GM12878 (cell line): ENCODE measurements at regions not wholly inside any gene's neighbourhood (a gene's known extent, or its start where the extent isn't known, plus 50 kb on each side); places are given as distances from the start of the nearest gene placed in this dataset.

Experiments used
- ATAC-seq: fragments of 200-7000 bp; cut with Tn5 transposase; 3 replicates; pipeline ENCODE4 v1.9.1; 2020; ENCODE audit warnings: mild to moderate bottlenecking, moderate library complexity
- BruUV-seq: library from RNA; stranded (reverse); fragments of 400-500 nt; replicated peaks from 2 replicates; lab custom pipeline; 2021; lab: Mats Ljungman, UMichigan
- CTCF ChIA-PET: fragments of 300-600 bp; sonication (Branson Sonifier 250); formaldehyde crosslinking; extraction: SDS; loops from one replicate; lab custom pipeline; 2021; ENCODE audit warnings: inconsistent platforms; lab: Yijun Ruan, JAX
- POLR2A ChIA-PET: fragments of 350-600 bp; formaldehyde crosslinking; extraction: SDS; loops from one replicate; lab custom pipeline; 2021; ENCODE audit warnings: inconsistent platforms; lab: Charles Lee
- RAD21 ChIA-PET: fragments of 300-600 bp; sonication (Branson Sonifier 250); formaldehyde crosslinking; loops from one replicate; lab custom pipeline; 2023; ENCODE audit warnings: antibody characterized with exemption; ENCODE audit not compliant: unreplicated experiment; lab: Charles Lee
- SMC1A ChIA-PET: fragments of 300-600 bp; sonication (Branson Sonifier 250); formaldehyde crosslinking; loops from one replicate; lab custom pipeline; 2023; ENCODE audit not compliant: unreplicated experiment, uncharacterized antibody; lab: Charles Lee
- DNase-seq: peaks from one replicate; pipeline ENCODE4 v3.0.0-alpha.2; 2011; ENCODE audit warnings: low read depth, low spot score
- FAIRE-seq: peaks from 3 replicates; lab custom pipeline; 2011; peaks lifted over from hg19 to GRCh38; lab: Jason Lieb, UNC
- H2AFZ ChIP-seq: 2 replicates; pipeline ENCODE4 v1.6.0; 2011; ENCODE audit warnings: low read depth, low read length, control low read depth; ENCODE audit not compliant: control insufficient read depth
- H3K27ac ChIP-seq: 2 replicates; pipeline ENCODE4 v1.5.1; 2011; ENCODE audit warnings: control low read depth; ENCODE audit not compliant: control insufficient read depth, insufficient read depth
- H3K27me3 ChIP-seq, 2 experiments: replicated peaks in 1 of 2; 2 replicates each; pipeline versions ENCODE4 v1.6.0 to v1.6.1; 2011; ENCODE audit warnings: low read length in 1 of 2; ENCODE audit not compliant: control insufficient read depth in 2 of 2, insufficient read depth in 2 of 2
- H3K36me3 ChIP-seq, 2 experiments: 2 replicates each; pipeline ENCODE4 v1.5.1; 2011; ENCODE audit warnings: low read length in 1 of 2; ENCODE audit not compliant: control insufficient read depth in 2 of 2, insufficient read depth in 2 of 2
- H3K4me1 ChIP-seq: 2 replicates; pipeline ENCODE4 v1.6.1; 2011; ENCODE audit warnings: mild to moderate bottlenecking, low read length, moderate library complexity, mixed read lengths; ENCODE audit not compliant: control insufficient read depth, insufficient read depth
- H3K4me2 ChIP-seq: 2 replicates; pipeline ENCODE4 v1.6.0; 2011; ENCODE audit warnings: control low read depth; ENCODE audit not compliant: control insufficient read depth, insufficient read depth
- H3K4me3 ChIP-seq: fragments of 200-600 bp; sonication (generic); 2 replicates; pipeline ENCODE4 v1.5.1; 2016
- H3K79me2 ChIP-seq: 2 replicates; pipeline ENCODE4 v1.6.0; 2011; ENCODE audit warnings: low read length; ENCODE audit not compliant: control insufficient read depth, insufficient read depth
- H3K9ac ChIP-seq: 2 replicates; pipeline ENCODE4 v1.8.0; 2011; ENCODE audit warnings: low read length, control low read depth, mixed read lengths; ENCODE audit not compliant: control insufficient read depth, insufficient read depth
- H3K9me3 ChIP-seq: replicated peaks from 3 replicates; pipeline ENCODE4 v1.5.1; 2011; ENCODE audit warnings: mild to moderate bottlenecking, low read length; ENCODE audit not compliant: control insufficient read depth, insufficient read depth
- H4K20me1 ChIP-seq: 2 replicates; pipeline ENCODE4 v1.6.0; 2011; ENCODE audit not compliant: control insufficient read depth, insufficient read depth
- BMI1 ChIP-seq: fragments of 450-650 bp; IDR thresholded peaks from 2 replicates; pipeline ENCODE4 v1.6.1; 2016; ENCODE audit warnings: mild to moderate bottlenecking, moderate library complexity, borderline replicate concordance
- CBX5 ChIP-seq: sonication (generic); IDR thresholded peaks from 2 replicates; pipeline ENCODE4 v1.6.1; 2016; ENCODE audit warnings: low read depth, moderate library complexity, mild to moderate bottlenecking, inconsistent platforms
- CHD4 ChIP-seq: fragments of 200-600 bp; sonication (generic); IDR thresholded peaks from 2 replicates; pipeline ENCODE4 v1.6.1; 2016; ENCODE audit warnings: mild to moderate bottlenecking
- CREM ChIP-seq: IDR thresholded peaks from 2 replicates; pipeline ENCODE4 v1.6.1; 2014; ENCODE audit warnings: antibody characterized with exemption, low read depth
- DPF2 ChIP-seq: fragments of 450-650 bp; IDR thresholded peaks from 2 replicates; pipeline ENCODE4 v1.6.1; 2017; ENCODE audit warnings: mild to moderate bottlenecking
- FOXK2 ChIP-seq: fragments of 450-650 bp; IDR thresholded peaks from 2 replicates; pipeline ENCODE4 v1.6.1; 2017; ENCODE audit warnings: mild to moderate bottlenecking, moderate library complexity
- GATAD2B ChIP-seq: fragments of 450-650 bp; conservative IDR thresholded peaks from 2 replicates; pipeline ENCODE4 v1.6.1; 2017; ENCODE audit warnings: low read depth, mild to moderate bottlenecking, moderate library complexity
- JUNB ChIP-seq: IDR thresholded peaks from 2 replicates; pipeline ENCODE4 v1.6.1; 2016; ENCODE audit warnings: antibody characterized with exemption, mild to moderate bottlenecking
- NFYB ChIP-seq: IDR thresholded peaks from 2 replicates; pipeline ENCODE4 v1.6.1; 2011; ENCODE audit warnings: low read depth, mild to moderate bottlenecking, low read length, improper control_type of control experiment, moderate library complexity; ENCODE audit not compliant: insufficient read depth
- NR2F1 ChIP-seq: fragments of 450-650 bp; conservative IDR thresholded peaks from 2 replicates; pipeline ENCODE4 v1.6.1; 2017; ENCODE audit warnings: mild to moderate bottlenecking
- PML ChIP-seq: IDR thresholded peaks from 2 replicates; pipeline ENCODE4 v1.6.1; 2012; ENCODE audit warnings: low read length, inconsistent platforms
- RB1 ChIP-seq: fragments of 450-650 bp; formaldehyde crosslinking; IDR thresholded peaks from 2 replicates; pipeline ENCODE4 v1.6.1; 2017; ENCODE audit warnings: mild to moderate bottlenecking, borderline replicate concordance
- RFX5 ChIP-seq: IDR thresholded peaks from 2 replicates; pipeline ENCODE4 v1.6.1; 2011; ENCODE audit warnings: low read depth, low read length, improper control_type of control experiment
- RUNX3 ChIP-seq: IDR thresholded peaks from 2 replicates; pipeline ENCODE4 v1.6.1; 2012; ENCODE audit warnings: low read length, inconsistent platforms
- SMARCA5 ChIP-seq: fragments of 450-650 bp; IDR thresholded peaks from 2 replicates; pipeline ENCODE4 v1.6.1; 2017; ENCODE audit warnings: mild to moderate bottlenecking
- SPI1 ChIP-seq: IDR thresholded peaks from 2 replicates; pipeline ENCODE4 v1.6.1; 2011; ENCODE audit warnings: low read depth, mild to moderate bottlenecking, low read length, moderate library complexity, borderline replicate concordance; ENCODE audit not compliant: insufficient read depth
- STAT1 ChIP-seq: fragments of 450-650 bp; conservative IDR thresholded peaks from 2 replicates; pipeline ENCODE4 v1.6.1; 2014; ENCODE audit warnings: antibody characterized with exemption, mild to moderate bottlenecking
- TARDBP ChIP-seq: IDR thresholded peaks from 2 replicates; pipeline ENCODE4 v1.6.1; 2016; ENCODE audit warnings: borderline replicate concordance
- WGBS: methylation state at CpG from one replicate; pipeline ENCODE4 v1.1.6; 2016; ENCODE audit warnings: low lambda C conversion rate; ENCODE audit not compliant: insufficient replicate concordance, insufficient coverage; ENCODE audit errors: missing lambda C conversion rate; 5-methylcytosine and 5-hydroxymethylcytosine counted together
- in situ Hi-C: fragments of 300-500 bp; cut with MboI; formaldehyde crosslinking; loops from 9 replicates; pipeline ENCODE4 v1.14.3; 2018; ENCODE audit warnings: mixed read lengths
- intact Hi-C: fragments of 100-400 bp; cut with micrococcal nuclease; formaldehyde crosslinking; loops from one replicate; pipeline ENCODE4 v1.14.2; 2022; ENCODE audit not compliant: unreplicated experiment
- TF ChIP-seq, protein P1 (sequence below): fragments of 450-650 bp; IDR thresholded peaks from 2 replicates; pipeline ENCODE4 v1.6.1; 2017; ENCODE audit warnings: mild to moderate bottlenecking, low read depth, inconsistent platforms; ENCODE audit not compliant: poor library complexity, severe bottlenecking
- TF ChIP-seq, protein P2 (sequence below): fragments of 450-650 bp; IDR thresholded peaks from 2 replicates; pipeline ENCODE4 v1.6.1; 2016; ENCODE audit warnings: mild to moderate bottlenecking
- TF ChIP-seq, protein P3 (sequence below): IDR thresholded peaks from 2 replicates; pipeline ENCODE4 v1.6.1; 2011; ENCODE audit warnings: borderline replicate concordance, low read depth, mild to moderate bottlenecking, moderate library complexity, mixed read lengths, low read length; ENCODE audit not compliant: insufficient read depth; ENCODE audit errors: extremely low read length

DNA sequence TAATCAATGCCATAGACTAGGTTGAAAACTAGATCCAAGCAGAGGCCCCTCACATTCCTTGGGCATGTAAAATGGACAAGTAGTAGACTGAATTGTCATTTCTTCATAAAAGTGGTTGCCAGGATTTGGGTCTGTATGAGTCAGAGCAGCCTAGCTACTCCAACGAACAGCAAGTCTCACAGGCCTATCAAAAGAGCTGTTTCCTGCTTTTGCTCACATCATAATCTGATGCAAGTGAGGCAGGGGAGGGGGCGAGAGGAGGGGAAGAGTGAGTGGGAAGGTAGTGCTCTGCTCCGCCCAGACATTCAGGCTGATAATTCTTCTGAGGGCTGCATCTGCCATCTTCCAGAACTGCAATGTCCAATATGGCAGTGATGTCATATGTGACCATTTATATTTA, 228.9 kb upstream of the PRICKLE2 start:
- ChIA-PET POLR2A (no interaction called here), SMC1A (interaction anchor here (6.9 kb wide), 1 partner anchor 36 kb away, joined by 37 read pairs; no protein-coding TSS in a partner anchor), RAD21 (interaction anchor here (1.4 to 3.2 kb wide), 2 partner anchors 15 to 30 kb away, joined by 5 to 9 read pairs; no protein-coding TSS in a partner anchor), CTCF (interaction anchor here (9.9 kb wide), 1 partner anchor 11 kb away, joined by 95 read pairs; no protein-coding TSS in a partner anchor)
- peak; percentile 23; the same call in 2 of the 3 replicates for ATAC-seq
- H3K27ac ChIP-seq: no peak overlapping the region
- intact Hi-C loops: no loop called here
- 39% methylated on average over 3 of the region's 3 CpGs for WGBS
- no peaks in the 10 kb centered on the region for H3K27me3 ChIP-seq
- no peak for DNase-seq
- no peak overlapping the region for H3K4me3 ChIP-seq
- H3K9ac ChIP-seq: no peak overlapping the region
- H3K9me3 ChIP-seq: no peaks in the 10 kb centered on the region
- no peak overlapping the region for H2AFZ ChIP-seq
- no peaks in the 10 kb centered on the region for H3K36me3 ChIP-seq
- in situ Hi-C loops: no loop called here
- TF ChIP-seq BMI1 (no peak), RB1 (no peak), JUNB (peak; percentile 50), PML (no peak), SPI1 (0 out of 2 replicates have a peak, but pooled peaks have one; percentile 0), RUNX3 (peak; percentile 21; the same call in 1 of the 2 replicates), CREM (peak; percentile 29; the same call in 1 of the 2 replicates), GATAD2B (no peak), STAT1 (no peak), TARDBP (no peak), DPF2 (no peak), CBX5 (no peak), NR2F1 (no peak), CHD4 (no peak), NFYB (no peak), FOXK2 (no peak), SMARCA5 (no peak), RFX5 (no peak)
- TF ChIP-seq, protein P1, sequence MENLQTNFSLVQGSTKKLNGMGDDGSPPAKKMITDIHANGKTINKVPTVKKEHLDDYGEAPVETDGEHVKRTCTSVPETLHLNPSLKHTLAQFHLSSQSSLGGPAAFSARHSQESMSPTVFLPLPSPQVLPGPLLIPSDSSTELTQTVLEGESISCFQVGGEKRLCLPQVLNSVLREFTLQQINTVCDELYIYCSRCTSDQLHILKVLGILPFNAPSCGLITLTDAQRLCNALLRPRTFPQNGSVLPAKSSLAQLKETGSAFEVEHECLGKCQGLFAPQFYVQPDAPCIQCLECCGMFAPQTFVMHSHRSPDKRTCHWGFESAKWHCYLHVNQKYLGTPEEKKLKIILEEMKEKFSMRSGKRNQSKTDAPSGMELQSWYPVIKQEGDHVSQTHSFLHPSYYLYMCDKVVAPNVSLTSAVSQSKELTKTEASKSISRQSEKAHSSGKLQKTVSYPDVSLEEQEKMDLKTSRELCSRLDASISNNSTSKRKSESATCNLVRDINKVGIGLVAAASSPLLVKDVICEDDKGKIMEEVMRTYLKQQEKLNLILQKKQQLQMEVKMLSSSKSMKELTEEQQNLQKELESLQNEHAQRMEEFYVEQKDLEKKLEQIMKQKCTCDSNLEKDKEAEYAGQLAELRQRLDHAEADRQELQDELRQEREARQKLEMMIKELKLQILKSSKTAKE: no peak
- TF ChIP-seq, protein P2, sequence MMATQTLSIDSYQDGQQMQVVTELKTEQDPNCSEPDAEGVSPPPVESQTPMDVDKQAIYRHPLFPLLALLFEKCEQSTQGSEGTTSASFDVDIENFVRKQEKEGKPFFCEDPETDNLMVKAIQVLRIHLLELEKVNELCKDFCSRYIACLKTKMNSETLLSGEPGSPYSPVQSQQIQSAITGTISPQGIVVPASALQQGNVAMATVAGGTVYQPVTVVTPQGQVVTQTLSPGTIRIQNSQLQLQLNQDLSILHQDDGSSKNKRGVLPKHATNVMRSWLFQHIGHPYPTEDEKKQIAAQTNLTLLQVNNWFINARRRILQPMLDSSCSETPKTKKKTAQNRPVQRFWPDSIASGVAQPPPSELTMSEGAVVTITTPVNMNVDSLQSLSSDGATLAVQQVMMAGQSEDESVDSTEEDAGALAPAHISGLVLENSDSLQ: no peak
- TF ChIP-seq, protein P3, sequence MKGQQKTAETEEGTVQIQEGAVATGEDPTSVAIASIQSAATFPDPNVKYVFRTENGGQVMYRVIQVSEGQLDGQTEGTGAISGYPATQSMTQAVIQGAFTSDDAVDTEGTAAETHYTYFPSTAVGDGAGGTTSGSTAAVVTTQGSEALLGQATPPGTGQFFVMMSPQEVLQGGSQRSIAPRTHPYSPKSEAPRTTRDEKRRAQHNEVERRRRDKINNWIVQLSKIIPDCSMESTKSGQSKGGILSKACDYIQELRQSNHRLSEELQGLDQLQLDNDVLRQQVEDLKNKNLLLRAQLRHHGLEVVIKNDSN: no peak
- peaks cover 4% of the 10 kb centered on the region; the same call in 1 of the 2 replicates for H3K4me1 ChIP-seq
- FAIRE-seq: no peak
- no peaks in the 10 kb centered on the region for H4K20me1 ChIP-seq
- no peaks in the 10 kb centered on the region for H3K79me2 ChIP-seq
- no peak overlapping the region for H3K4me2 ChIP-seq
- no TSS peak for BruUV-seq
